ENCODE measurements at regions not wholly inside any gene's neighbourhood (a gene's known extent, or its start where the extent isn't known, plus 50 kb on each side); places are given as distances from the start of the nearest gene placed in this dataset.

- SMC1A ChIA-PET (ENCODE audit: uncharacterized antibody, unreplicated experiment): no interaction called here
- BruUV-seq (replicated peaks): no TSS peak
- TF ChIP-seq ZNF687 (IDR thresholded peaks at IDR 0.05) (no peak), RFX5 (IDR thresholded peaks at IDR 0.05; ENCODE audit: low read depth, low read length) (no peak), NKRF (conservative IDR thresholded peaks at IDR 0.05) (no peak), NFIC (IDR thresholded peaks at IDR 0.05; ENCODE audit: low read depth, low read length) (no peak), USF2 (IDR thresholded peaks at IDR 0.05; ENCODE audit: borderline replicate concordance, low read depth, low read length) (no peak), E4F1 (IDR thresholded peaks at IDR 0.05; ENCODE audit: borderline replicate concordance, partially characterized antibody) (no peak), NFYB (IDR thresholded peaks at IDR 0.05; ENCODE audit: insufficient read depth, low read depth, low read length) (no peak), E2F8 (IDR thresholded peaks at IDR 0.05; ENCODE audit: low read depth, partially characterized antibody) (no peak), SIN3A (IDR thresholded peaks at IDR 0.05; ENCODE audit: low read depth, low read length) (no peak), E2F4 (IDR thresholded peaks at IDR 0.05; ENCODE audit: low read depth, low read length) (no peak)
These were observed 235.3 kb downstream of the TACR3 start for GRCh38 chr4:103484521-103484920.

More at GRCh38 chr4:103484521-103484920, 235.3 kb downstream of the TACR3 start:
- Histone ChIP-seq H3K4me1 (ENCODE audit: control insufficient read depth, insufficient read depth, low read length) (no peaks in the 10 kb centered on the region), H4K20me1 (ENCODE audit: control insufficient read depth, insufficient read depth) (no peaks in the 10 kb centered on the region), H3K27me3 (replicated peaks in 1 of 2; ENCODE audit: control insufficient read depth in 2 of 2, insufficient read depth in 2 of 2, low read length in 1 of 2) (no peaks in the 10 kb centered on the region), H3K4me3 (no peak overlapping the region), H3K9me3 (replicated peaks; ENCODE audit: control insufficient read depth, insufficient read depth, low read length) (no peaks in the 10 kb centered on the region), H3K4me2 (ENCODE audit: control insufficient read depth, insufficient read depth) (no peak overlapping the region), H3K79me2 (ENCODE audit: control insufficient read depth, insufficient read depth, low read length) (no peaks in the 10 kb centered on the region), H3K36me3 (ENCODE audit: control insufficient read depth in 2 of 2, insufficient read depth in 2 of 2, low read length in 1 of 2) (no peaks in the 10 kb centered on the region), H2AFZ (ENCODE audit: control insufficient read depth, low read depth, low read length) (no peak overlapping the region), H3K9ac (ENCODE audit: control insufficient read depth, insufficient read depth, low read length) (no peak overlapping the region), H3K27ac (ENCODE audit: control insufficient read depth, insufficient read depth) (no peak overlapping the region)
- intact Hi-C loops (cut with micrococcal nuclease; ENCODE audit: unreplicated experiment): no loop called here
- no peak for ATAC-seq
- RAD21 ChIA-PET (ENCODE audit: unreplicated experiment): no interaction called here
- POLR2A ChIA-PET: no interaction called here
- in situ Hi-C loops (cut with MboI): no loop called here
- no peak for FAIRE-seq
- CTCF ChIA-PET: interaction anchor here (0.7 kb wide), 1 partner anchor 282 kb away, joined by 3 read pairs; no protein-coding TSS in a partner anchor
- DNase-seq (ENCODE audit: low read depth, low spot score): no peak
- 27% methylated on average over 3 of the region's 3 CpGs for WGBS (ENCODE audit: insufficient coverage, insufficient replicate concordance, low lambda C conversion rate, missing lambda C conversion rate)

Data from GM12878 (cell line).